K562 (cell line): ENCODE measurements at regions not wholly inside any gene's neighbourhood (a gene's known extent, or its start where the extent isn't known, plus 50 kb on each side); places are given as distances from the start of the nearest gene placed in this dataset.

Experiments used
- ARID1B ChIP-seq: fragments of 450-650 bp; IDR thresholded peaks from 2 replicates; pipeline ENCODE4 v1.6.1; 2016; ENCODE audit warnings: antibody characterized with exemption, mild to moderate bottlenecking, inconsistent platforms
- CC2D1A ChIP-seq: fragments of 450-650 bp; IDR thresholded peaks from 2 replicates; pipeline ENCODE4 v1.6.1; 2017; ENCODE audit warnings: mild to moderate bottlenecking
- DPF2 ChIP-seq: fragments of 450-650 bp; IDR thresholded peaks from 2 replicates; pipeline ENCODE4 v1.6.1; 2016
- GTF2A2 ChIP-seq: IDR thresholded peaks from 2 replicates; pipeline ENCODE4 v1.6.1; 2016; ENCODE audit warnings: mild to moderate bottlenecking, missing genetic modification characterization, missing compliant biosample characterization
- HMBOX1 ChIP-seq: sonication (generic); IDR thresholded peaks from 2 replicates; pipeline ENCODE4 v1.6.1; 2016
- HNRNPH1 ChIP-seq: fragments of 200-400 bp; formaldehyde crosslinking; optimal IDR thresholded peaks from 2 replicates; pipeline ENCODE3; 2017; ENCODE audit warnings: low read depth, mild to moderate bottlenecking, low read length, moderate library complexity
- JUNB ChIP-seq: fragments of 450-650 bp; formaldehyde crosslinking; conservative IDR thresholded peaks from 2 replicates; pipeline ENCODE4 v1.4.0; 2020; ENCODE audit warnings: mild to moderate bottlenecking
- MLLT1 ChIP-seq, 2 experiments: fragments of 450-650 bp; IDR thresholded peaks; 2 replicates each; pipeline ENCODE4 v1.6.1; 2016
- MTA1 ChIP-seq: fragments of 450-650 bp; IDR thresholded peaks from 2 replicates; pipeline ENCODE4 v1.6.1; 2017; ENCODE audit warnings: borderline replicate concordance
- NFIC ChIP-seq: fragments of 450-650 bp; IDR thresholded peaks from 2 replicates; pipeline ENCODE4 v1.6.1; 2017; ENCODE audit warnings: mild to moderate bottlenecking, inconsistent platforms
- PATZ1 ChIP-seq: fragments of 250-450 bp; sonication (Bioruptor Pico); IDR thresholded peaks from 2 replicates; pipeline ENCODE4 v1.5.0; 2020; ENCODE audit warnings: mild to moderate bottlenecking, borderline replicate concordance
- POLR2AphosphoS2 ChIP-seq: IDR thresholded peaks from 2 replicates; pipeline ENCODE4 v1.6.1; 2012; ENCODE audit warnings: low read length, improper control_type of control experiment
- SMARCA5 ChIP-seq: fragments of 450-650 bp; IDR thresholded peaks from 2 replicates; pipeline ENCODE4 v1.6.1; 2016
- SREBF2 ChIP-seq: sonication (generic); formaldehyde crosslinking; IDR thresholded peaks from 2 replicates; pipeline ENCODE4 v1.4.0; 2020; ENCODE audit warnings: mild to moderate bottlenecking, missing genetic modification reagents
- TCF3 ChIP-seq: sonication (generic); formaldehyde crosslinking; IDR thresholded peaks from 2 replicates; pipeline ENCODE4 v1.4.0; 2020; ENCODE audit warnings: mild to moderate bottlenecking, missing genetic modification reagents
- ZBTB8A ChIP-seq: fragments of 450-650 bp; IDR thresholded peaks from 2 replicates; pipeline ENCODE4 v1.6.1; 2018; ENCODE audit warnings: mild to moderate bottlenecking, moderate library complexity; ENCODE audit not compliant: partially characterized antibody
- ZNF408 ChIP-seq: fragments of 250-450 bp; sonication (Bioruptor Pico); IDR thresholded peaks from 2 replicates; pipeline ENCODE4 v1.4.0; 2020; ENCODE audit warnings: low read depth, mild to moderate bottlenecking, moderate library complexity
- TF ChIP-seq, protein P1 (sequence below): sonication (generic); formaldehyde crosslinking; IDR thresholded peaks from 2 replicates; pipeline ENCODE4 v1.8.1; 2023; ENCODE audit warnings: mild to moderate bottlenecking, missing genetic modification reagents
- TF ChIP-seq, protein P2 (sequence below): sonication (generic); formaldehyde crosslinking; IDR thresholded peaks from 2 replicates; pipeline ENCODE4 v1.8.1; 2023; ENCODE audit warnings: mild to moderate bottlenecking, missing genetic modification reagents

DNA sequence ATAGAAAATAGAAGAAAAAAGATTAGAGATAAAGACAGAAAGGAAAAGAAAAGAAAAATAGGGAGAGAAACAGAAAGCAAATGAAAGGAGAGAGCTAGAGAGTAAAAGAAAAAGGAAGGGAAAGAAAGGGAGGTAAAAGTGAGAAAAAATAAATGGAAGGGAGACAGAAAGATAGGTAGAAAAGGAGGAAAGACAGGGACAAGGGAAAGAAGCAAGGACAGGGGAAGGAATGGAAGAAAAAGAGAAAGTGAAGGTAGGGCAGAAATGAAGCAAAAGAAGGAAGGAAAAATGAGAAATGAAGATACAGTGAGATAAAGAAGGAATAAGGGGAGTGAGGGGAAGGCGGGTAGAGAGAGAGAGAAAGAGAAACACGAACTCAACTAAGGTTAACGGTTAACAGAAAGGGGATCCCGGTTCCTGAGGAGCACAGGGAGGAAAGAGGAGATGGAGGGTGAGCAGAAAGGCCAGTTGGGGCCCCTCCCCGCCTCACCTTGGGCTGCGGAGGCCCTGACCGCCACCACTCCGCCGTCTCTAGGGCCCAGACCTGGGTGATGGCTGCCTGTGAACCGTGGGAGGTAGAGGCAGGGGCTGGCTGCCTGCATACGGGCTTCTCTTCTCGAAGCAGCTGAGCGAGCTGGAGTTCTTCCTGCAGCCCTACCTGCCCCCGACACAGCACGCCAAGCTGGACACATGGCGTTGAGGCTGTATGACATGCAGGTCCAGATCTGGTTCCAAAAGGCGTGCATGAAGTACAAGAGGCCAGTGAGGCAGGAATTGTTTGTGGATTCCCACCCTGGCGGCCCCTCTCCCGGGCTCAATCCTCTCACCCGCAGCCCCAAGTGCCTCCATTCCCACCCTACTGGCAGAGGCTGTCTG, 59.5 kb downstream of the SMUG1 start (continued):
- 0 out of 2 replicates have a peak, but pooled peaks have one; percentile 24 for TF ChIP-seq SMARCA5
- no peak for TF ChIP-seq HNRNPH1
- 0 out of 2 replicates have a peak, but pooled peaks have one; percentile 25 for TF ChIP-seq DPF2
- TF ChIP-seq, protein P1, sequence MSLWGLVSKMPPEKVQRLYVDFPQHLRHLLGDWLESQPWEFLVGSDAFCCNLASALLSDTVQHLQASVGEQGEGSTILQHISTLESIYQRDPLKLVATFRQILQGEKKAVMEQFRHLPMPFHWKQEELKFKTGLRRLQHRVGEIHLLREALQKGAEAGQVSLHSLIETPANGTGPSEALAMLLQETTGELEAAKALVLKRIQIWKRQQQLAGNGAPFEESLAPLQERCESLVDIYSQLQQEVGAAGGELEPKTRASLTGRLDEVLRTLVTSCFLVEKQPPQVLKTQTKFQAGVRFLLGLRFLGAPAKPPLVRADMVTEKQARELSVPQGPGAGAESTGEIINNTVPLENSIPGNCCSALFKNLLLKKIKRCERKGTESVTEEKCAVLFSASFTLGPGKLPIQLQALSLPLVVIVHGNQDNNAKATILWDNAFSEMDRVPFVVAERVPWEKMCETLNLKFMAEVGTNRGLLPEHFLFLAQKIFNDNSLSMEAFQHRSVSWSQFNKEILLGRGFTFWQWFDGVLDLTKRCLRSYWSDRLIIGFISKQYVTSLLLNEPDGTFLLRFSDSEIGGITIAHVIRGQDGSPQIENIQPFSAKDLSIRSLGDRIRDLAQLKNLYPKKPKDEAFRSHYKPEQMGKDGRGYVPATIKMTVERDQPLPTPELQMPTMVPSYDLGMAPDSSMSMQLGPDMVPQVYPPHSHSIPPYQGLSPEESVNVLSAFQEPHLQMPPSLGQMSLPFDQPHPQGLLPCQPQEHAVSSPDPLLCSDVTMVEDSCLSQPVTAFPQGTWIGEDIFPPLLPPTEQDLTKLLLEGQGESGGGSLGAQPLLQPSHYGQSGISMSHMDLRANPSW = no peak
- TF ChIP-seq CC2D1A = no peak
- no peak for TF ChIP-seq TCF3 (CRISPR knock-in tag)
- TF ChIP-seq MTA1 = no peak
- TF ChIP-seq NFIC = 0 out of 2 replicates have a peak, but pooled peaks have one; percentile 11
- TF ChIP-seq PATZ1 (CRISPR knock-in tag) = no peak
- TF ChIP-seq ZNF408 = no peak
- TF ChIP-seq, protein P2, sequence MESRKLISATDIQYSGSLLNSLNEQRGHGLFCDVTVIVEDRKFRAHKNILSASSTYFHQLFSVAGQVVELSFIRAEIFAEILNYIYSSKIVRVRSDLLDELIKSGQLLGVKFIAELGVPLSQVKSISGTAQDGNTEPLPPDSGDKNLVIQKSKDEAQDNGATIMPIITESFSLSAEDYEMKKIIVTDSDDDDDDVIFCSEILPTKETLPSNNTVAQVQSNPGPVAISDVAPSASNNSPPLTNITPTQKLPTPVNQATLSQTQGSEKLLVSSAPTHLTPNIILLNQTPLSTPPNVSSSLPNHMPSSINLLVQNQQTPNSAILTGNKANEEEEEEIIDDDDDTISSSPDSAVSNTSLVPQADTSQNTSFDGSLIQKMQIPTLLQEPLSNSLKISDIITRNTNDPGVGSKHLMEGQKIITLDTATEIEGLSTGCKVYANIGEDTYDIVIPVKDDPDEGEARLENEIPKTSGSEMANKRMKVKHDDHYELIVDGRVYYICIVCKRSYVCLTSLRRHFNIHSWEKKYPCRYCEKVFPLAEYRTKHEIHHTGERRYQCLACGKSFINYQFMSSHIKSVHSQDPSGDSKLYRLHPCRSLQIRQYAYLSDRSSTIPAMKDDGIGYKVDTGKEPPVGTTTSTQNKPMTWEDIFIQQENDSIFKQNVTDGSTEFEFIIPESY = peak; percentile 85
- 0 out of 2 replicates have a peak, but pooled peaks have one; percentile 12 for TF ChIP-seq ARID1B
- no peak for TF ChIP-seq SREBF2 (CRISPR knock-in tag)
- no peak for TF ChIP-seq JUNB
- TF ChIP-seq POLR2AphosphoS2 = no peak
- TF ChIP-seq MLLT1 (IDR thresholded peaks at IDR 0.05) = peak; percentile 29 to 43; a peak in 1 of 4 replicates
- TF ChIP-seq GTF2A2 (tag) = no peak
- no peak for TF ChIP-seq HMBOX1
- TF ChIP-seq ZBTB8A = no peak
